ENCODE measurements at regions not wholly inside any gene's neighbourhood (a gene's known extent, or its start where the extent isn't known, plus 50 kb on each side); places are given as distances from the start of the nearest gene placed in this dataset.

DNA sequence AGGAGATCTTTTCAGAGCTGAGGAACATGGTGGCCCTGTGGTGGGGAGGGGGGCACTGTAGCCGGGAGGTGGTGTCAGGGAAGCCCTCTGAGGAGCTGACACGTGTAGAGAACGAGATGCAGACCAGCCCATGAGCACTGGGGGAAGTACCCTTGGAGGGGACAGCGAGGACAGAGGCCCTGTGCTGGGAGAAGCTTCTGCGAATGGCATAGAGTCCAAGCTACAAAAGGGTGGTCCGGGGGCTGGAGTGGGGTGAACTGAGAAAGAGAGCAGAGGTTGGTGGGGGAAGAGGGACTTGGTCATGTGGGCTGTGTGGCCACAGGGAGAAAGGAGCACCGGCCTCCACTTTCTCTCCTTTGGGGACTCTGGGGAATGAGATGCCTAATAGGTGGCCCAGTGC is 270.8 kb downstream of the CBLN1 start:
- no peak for TF ChIP-seq POLR2A (IDR thresholded peaks at IDR 0.05)
- TF ChIP-seq, protein P1, sequence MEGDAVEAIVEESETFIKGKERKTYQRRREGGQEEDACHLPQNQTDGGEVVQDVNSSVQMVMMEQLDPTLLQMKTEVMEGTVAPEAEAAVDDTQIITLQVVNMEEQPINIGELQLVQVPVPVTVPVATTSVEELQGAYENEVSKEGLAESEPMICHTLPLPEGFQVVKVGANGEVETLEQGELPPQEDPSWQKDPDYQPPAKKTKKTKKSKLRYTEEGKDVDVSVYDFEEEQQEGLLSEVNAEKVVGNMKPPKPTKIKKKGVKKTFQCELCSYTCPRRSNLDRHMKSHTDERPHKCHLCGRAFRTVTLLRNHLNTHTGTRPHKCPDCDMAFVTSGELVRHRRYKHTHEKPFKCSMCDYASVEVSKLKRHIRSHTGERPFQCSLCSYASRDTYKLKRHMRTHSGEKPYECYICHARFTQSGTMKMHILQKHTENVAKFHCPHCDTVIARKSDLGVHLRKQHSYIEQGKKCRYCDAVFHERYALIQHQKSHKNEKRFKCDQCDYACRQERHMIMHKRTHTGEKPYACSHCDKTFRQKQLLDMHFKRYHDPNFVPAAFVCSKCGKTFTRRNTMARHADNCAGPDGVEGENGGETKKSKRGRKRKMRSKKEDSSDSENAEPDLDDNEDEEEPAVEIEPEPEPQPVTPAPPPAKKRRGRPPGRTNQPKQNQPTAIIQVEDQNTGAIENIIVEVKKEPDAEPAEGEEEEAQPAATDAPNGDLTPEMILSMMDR (IDR thresholded peaks at IDR 0.05) = no peak

Measured in esophagus squamous epithelium (tissue), 4 donors.